ENCODE measurements at regions not wholly inside any gene's neighbourhood (a gene's known extent, or its start where the extent isn't known, plus 50 kb on each side); places are given as distances from the start of the nearest gene placed in this dataset.
"Not testable (repeated sequence)": the region's sequence is repeated elsewhere in the genome, so short reads cannot be mapped to it uniquely, and the experiment has no call there.

- ChIA-PET CTCF (no interaction called here), POLR2A (no interaction called here)
- Histone ChIP-seq H3K36me3 (ENCODE audit: control insufficient read depth in 4 of 4, insufficient read depth in 4 of 4, low read length in 3 of 4) (no peaks in the 10 kb centered on the region), H3K4me3 (ENCODE audit: control insufficient read depth in 1 of 7, extremely low read depth in 1 of 7, insufficient read depth in 4 of 7, low read depth in 2 of 7, low read length in 6 of 7) (no peak overlapping the region), H3K4me1 (ENCODE audit: control extremely low read depth in 1 of 4, control insufficient read depth in 4 of 4, insufficient read depth in 4 of 4, low read length in 3 of 4) (no peaks in the 10 kb centered on the region), H3K27ac (ENCODE audit: insufficient read depth in 1 of 2, low read depth in 1 of 2, low read length in 2 of 2, poor library complexity in 1 of 2, severe bottlenecking in 2 of 2) (no peak overlapping the region), H3K9me3 (ENCODE audit: control extremely low read depth in 1 of 5, control insufficient read depth in 4 of 5, insufficient read depth in 2 of 5, low read depth in 1 of 5, low read length in 4 of 5) (no peaks in the 10 kb centered on the region), H3K27me3 (replicated peaks in 2 of 5; ENCODE audit: control insufficient read depth in 4 of 5, insufficient read depth in 5 of 5, low read length in 4 of 5) (peaks cover 0 to 10% (median 3%) of the 10 kb centered on the region in 5 experiments)
- 88% methylated on average over 2 of the region's 5 CpGs for WGBS (ENCODE audit: insufficient coverage)
- DNase-seq, result no peak
These were observed 485.7 kb downstream of the AJAP1 start for GRCh38 chr1:5140136-5140535.

- Histone ChIP-seq H3K9me3 (ENCODE audit: control extremely low read depth in 1 of 5, control insufficient read depth in 4 of 5, insufficient read depth in 2 of 5, low read depth in 1 of 5, low read length in 4 of 5) (peaks cover 0 to 5% (median 0%) of the 10 kb centered on the region in 5 experiments), H3K4me1 (ENCODE audit: control extremely low read depth in 1 of 4, control insufficient read depth in 4 of 4, insufficient read depth in 4 of 4, low read length in 3 of 4) (no peaks in the 10 kb centered on the region), H3K27me3 (replicated peaks in 2 of 5; ENCODE audit: control insufficient read depth in 4 of 5, insufficient read depth in 5 of 5, low read length in 4 of 5) (peaks cover 0 to 7% (median 0%) of the 10 kb centered on the region in 5 experiments), H3K27ac (ENCODE audit: insufficient read depth in 1 of 2, low read depth in 1 of 2, low read length in 2 of 2, poor library complexity in 1 of 2, severe bottlenecking in 2 of 2) (no peak overlapping the region), H3K4me3 (ENCODE audit: control insufficient read depth in 1 of 7, extremely low read depth in 1 of 7, insufficient read depth in 4 of 7, low read depth in 2 of 7, low read length in 6 of 7) (no peak overlapping the region), H3K36me3 (ENCODE audit: control insufficient read depth in 4 of 4, insufficient read depth in 4 of 4, low read length in 3 of 4) (no peaks in the 10 kb centered on the region)
- ChIA-PET CTCF (no interaction called here), POLR2A (no interaction called here)
- no CpG with 5 or more reads among the region's 1 CpG for WGBS (ENCODE audit: insufficient coverage)
- DNase-seq, result no peak
These were observed 475.4 kb downstream of the AJAP1 start for GRCh38 chr1:5129746-5130355.

- ChIA-PET POLR2A (no interaction called here), CTCF (no interaction called here)
- no peak overlapping the region for H3K4me3 ChIP-seq (ENCODE audit: control insufficient read depth in 1 of 7, extremely low read depth in 1 of 7, insufficient read depth in 4 of 7, low read depth in 2 of 7, low read length in 6 of 7)
- 74% methylated on average over 5 of the region's 7 CpGs for WGBS (ENCODE audit: insufficient coverage)
- DNase-seq, result no peak
- H3K27me3 ChIP-seq (replicated peaks in 2 of 5; ENCODE audit: control insufficient read depth in 4 of 5, insufficient read depth in 5 of 5, low read length in 4 of 5), result peaks cover 0 to 2% (median 0%) of the 10 kb centered on the region in 5 experiments
- H3K27ac ChIP-seq (ENCODE audit: insufficient read depth in 1 of 2, low read depth in 1 of 2, low read length in 2 of 2, poor library complexity in 1 of 2, severe bottlenecking in 2 of 2), result no peak overlapping the region
- no peaks in the 10 kb centered on the region for H3K4me1 ChIP-seq (ENCODE audit: control extremely low read depth in 1 of 4, control insufficient read depth in 4 of 4, insufficient read depth in 4 of 4, low read length in 3 of 4)
- peaks cover 0 to 5% (median 0%) of the 10 kb centered on the region in 5 experiments for H3K9me3 ChIP-seq (ENCODE audit: control extremely low read depth in 1 of 5, control insufficient read depth in 4 of 5, insufficient read depth in 2 of 5, low read depth in 1 of 5, low read length in 4 of 5)
- H3K36me3 ChIP-seq (ENCODE audit: control insufficient read depth in 4 of 4, insufficient read depth in 4 of 4, low read length in 3 of 4), result no peaks in the 10 kb centered on the region
These were observed 470.8 kb downstream of the AJAP1 start for GRCh38 chr1:5125208-5125607.

GRCh38 chr1:5120559-5120958 is 466.1 kb downstream of the AJAP1 start:
- Histone ChIP-seq H3K4me3 (ENCODE audit: control insufficient read depth in 1 of 7, extremely low read depth in 1 of 7, insufficient read depth in 4 of 7, low read depth in 2 of 7, low read length in 6 of 7) (no peak overlapping the region), H3K27ac (ENCODE audit: insufficient read depth in 1 of 2, low read depth in 1 of 2, low read length in 2 of 2, poor library complexity in 1 of 2, severe bottlenecking in 2 of 2) (no peak overlapping the region), H3K27me3 (replicated peaks in 2 of 5; ENCODE audit: control insufficient read depth in 4 of 5, insufficient read depth in 5 of 5, low read length in 4 of 5) (peaks cover 0 to under 1% (median 0%) of the 10 kb centered on the region in 5 experiments), H3K36me3 (ENCODE audit: control insufficient read depth in 4 of 4, insufficient read depth in 4 of 4, low read length in 3 of 4) (no peaks in the 10 kb centered on the region), H3K9me3 (ENCODE audit: control extremely low read depth in 1 of 5, control insufficient read depth in 4 of 5, insufficient read depth in 2 of 5, low read depth in 1 of 5, low read length in 4 of 5) (no peaks in the 10 kb centered on the region), H3K4me1 (ENCODE audit: control extremely low read depth in 1 of 4, control insufficient read depth in 4 of 4, insufficient read depth in 4 of 4, low read length in 3 of 4) (no peaks in the 10 kb centered on the region)
- no peak for DNase-seq
- ChIA-PET POLR2A (no interaction called here), CTCF (no interaction called here)
- WGBS (ENCODE audit: insufficient coverage), result 83% methylated on average over 1 of the region's 1 CpG

- WGBS (ENCODE audit: insufficient coverage), result 80% methylated on average over 11 of the region's 11 CpGs
- Histone ChIP-seq H3K27me3 (replicated peaks in 2 of 5; ENCODE audit: control insufficient read depth in 4 of 5, insufficient read depth in 5 of 5, low read length in 4 of 5) (no peaks in the 10 kb centered on the region), H3K27ac (ENCODE audit: insufficient read depth in 1 of 2, low read depth in 1 of 2, low read length in 2 of 2, poor library complexity in 1 of 2, severe bottlenecking in 2 of 2) (no peak overlapping the region), H3K4me3 (ENCODE audit: control insufficient read depth in 1 of 7, extremely low read depth in 1 of 7, insufficient read depth in 4 of 7, low read depth in 2 of 7, low read length in 6 of 7) (no peak overlapping the region), H3K4me1 (ENCODE audit: control extremely low read depth in 1 of 4, control insufficient read depth in 4 of 4, insufficient read depth in 4 of 4, low read length in 3 of 4) (no peaks in the 10 kb centered on the region), H3K36me3 (ENCODE audit: control insufficient read depth in 4 of 4, insufficient read depth in 4 of 4, low read length in 3 of 4) (no peaks in the 10 kb centered on the region), H3K9me3 (ENCODE audit: control extremely low read depth in 1 of 5, control insufficient read depth in 4 of 5, insufficient read depth in 2 of 5, low read depth in 1 of 5, low read length in 4 of 5) (no peaks in the 10 kb centered on the region)
- ChIA-PET CTCF (no interaction called here), POLR2A (no interaction called here)
- DNase-seq, result no peak
These were observed 465.2 kb downstream of the AJAP1 start for GRCh38 chr1:5119366-5120234.

GRCh38 chr1:5118771-5119170 is 464.4 kb downstream of the AJAP1 start:
- H3K27me3 ChIP-seq (replicated peaks in 2 of 5; ENCODE audit: control insufficient read depth in 4 of 5, insufficient read depth in 5 of 5, low read length in 4 of 5); DNase-seq; CTCF ChIA-PET; POLR2A ChIA-PET; H3K4me1 ChIP-seq (ENCODE audit: control extremely low read depth in 1 of 4, control insufficient read depth in 4 of 4, insufficient read depth in 4 of 4, low read length in 3 of 4); H3K27ac ChIP-seq (ENCODE audit: insufficient read depth in 1 of 2, low read depth in 1 of 2, low read length in 2 of 2, poor library complexity in 1 of 2, severe bottlenecking in 2 of 2); H3K36me3 ChIP-seq (ENCODE audit: control insufficient read depth in 4 of 4, insufficient read depth in 4 of 4, low read length in 3 of 4); H3K4me3 ChIP-seq (ENCODE audit: control insufficient read depth in 1 of 7, extremely low read depth in 1 of 7, insufficient read depth in 4 of 7, low read depth in 2 of 7, low read length in 6 of 7); H3K9me3 ChIP-seq (ENCODE audit: control extremely low read depth in 1 of 5, control insufficient read depth in 4 of 5, insufficient read depth in 2 of 5, low read depth in 1 of 5, low read length in 4 of 5): not testable (repeated sequence)
- WGBS (ENCODE audit: insufficient coverage), result 99% methylated on average over 7 of the region's 10 CpGs

- H3K27me3 ChIP-seq (replicated peaks in 2 of 5; ENCODE audit: control insufficient read depth in 4 of 5, insufficient read depth in 5 of 5, low read length in 4 of 5); H3K4me3 ChIP-seq (ENCODE audit: control insufficient read depth in 1 of 7, extremely low read depth in 1 of 7, insufficient read depth in 4 of 7, low read depth in 2 of 7, low read length in 6 of 7); CTCF ChIA-PET; H3K4me1 ChIP-seq (ENCODE audit: control extremely low read depth in 1 of 4, control insufficient read depth in 4 of 4, insufficient read depth in 4 of 4, low read length in 3 of 4); H3K9me3 ChIP-seq (ENCODE audit: control extremely low read depth in 1 of 5, control insufficient read depth in 4 of 5, insufficient read depth in 2 of 5, low read depth in 1 of 5, low read length in 4 of 5); H3K36me3 ChIP-seq (ENCODE audit: control insufficient read depth in 4 of 4, insufficient read depth in 4 of 4, low read length in 3 of 4); POLR2A ChIA-PET; DNase-seq; H3K27ac ChIP-seq (ENCODE audit: insufficient read depth in 1 of 2, low read depth in 1 of 2, low read length in 2 of 2, poor library complexity in 1 of 2, severe bottlenecking in 2 of 2): not testable (repeated sequence)
- WGBS (ENCODE audit: insufficient coverage), result no CpG with 5 or more reads among the region's 11 CpGs
These were observed 463.9 kb downstream of the AJAP1 start for GRCh38 chr1:5118292-5118691.
